ENCODE measurements at regions not wholly inside any gene's neighbourhood (a gene's known extent, or its start where the extent isn't known, plus 50 kb on each side); places are given as distances from the start of the nearest gene placed in this dataset.
"Not testable (repeated sequence)": the region's sequence is repeated elsewhere in the genome, so short reads cannot be mapped to it uniquely, and the experiment has no call there.

- no peak overlapping the region for H3K27ac Mint-ChIP-seq
- no peak for ATAC-seq
- no peak for DNase-seq (ENCODE audit: low spot score in 2 of 2)
- H3K36me3 Mint-ChIP-seq, result peaks cover 8% of the 10 kb centered on the region in 2 donors
- peaks cover 10 to 15% of the 10 kb centered on the region in 2 donors for H3K9me3 Mint-ChIP-seq
These were observed 820.7 kb downstream of the KCNJ18 start for GRCh38 chr17:22512997-22513538.

- Mint-ChIP-seq H3K9me3 (peaks cover 10 to 15% of the 10 kb centered on the region in 2 donors), H3K36me3 (peaks cover 8% of the 10 kb centered on the region in 2 donors), H3K27ac (no peak overlapping the region)
- ATAC-seq, result no peak
- DNase-seq (ENCODE audit: low spot score in 2 of 2), result no peak
These were observed 822.0 kb downstream of the KCNJ18 start for GRCh38 chr17:22514315-22514714.

GRCh38 chr17:22514767-22515320 is 822.5 kb downstream of the KCNJ18 start:
- H3K27ac Mint-ChIP-seq, result no peak overlapping the region
- DNase-seq (ENCODE audit: low spot score in 2 of 2) (no peak), ATAC-seq (no peak)
- H3K36me3 Mint-ChIP-seq, result peaks cover 8% of the 10 kb centered on the region in 2 donors
- H3K9me3 Mint-ChIP-seq, result peaks cover 10 to 15% of the 10 kb centered on the region in 2 donors

GRCh38 chr17:22515599-22515998 is 823.3 kb downstream of the KCNJ18 start:
- ATAC-seq (no peak), DNase-seq (ENCODE audit: low spot score in 2 of 2) (no peak)
- Mint-ChIP-seq H3K27ac (no peak overlapping the region), H3K36me3 (peaks cover 8% of the 10 kb centered on the region in 2 donors), H3K9me3 (peaks cover 10 to 12% of the 10 kb centered on the region in 2 donors)

- no peak for ATAC-seq
- Mint-ChIP-seq H3K36me3 (peaks cover 8% of the 10 kb centered on the region in 2 donors), H3K9me3 (peaks cover 10 to 12% of the 10 kb centered on the region in 2 donors), H3K27ac (no peak overlapping the region)
- no peak for DNase-seq (ENCODE audit: low spot score in 2 of 2)
These were observed 824.7 kb downstream of the KCNJ18 start for GRCh38 chr17:22516861-22517636.

GRCh38 chr17:22517716-22518115 is 825.4 kb downstream of the KCNJ18 start:
- ATAC-seq (no peak), DNase-seq (ENCODE audit: low spot score in 2 of 2) (no peak)
- H3K27ac Mint-ChIP-seq, result no peak overlapping the region
- peaks cover 10 to 12% of the 10 kb centered on the region in 2 donors for H3K9me3 Mint-ChIP-seq
- H3K36me3 Mint-ChIP-seq, result peaks cover 8% of the 10 kb centered on the region in 2 donors

- ATAC-seq, result no peak
- peaks cover 10 to 12% of the 10 kb centered on the region in 2 donors for H3K9me3 Mint-ChIP-seq
- peaks cover 8% of the 10 kb centered on the region in 2 donors for H3K36me3 Mint-ChIP-seq
- no peak overlapping the region for H3K27ac Mint-ChIP-seq
- no peak for DNase-seq (ENCODE audit: low spot score in 2 of 2)
These were observed 825.9 kb downstream of the KCNJ18 start for GRCh38 chr17:22518185-22518584.

GRCh38 chr17:22548873-22549272 is 856.5 kb downstream of the KCNJ18 start:
- not testable (repeated sequence) for H3K27ac Mint-ChIP-seq; H3K9me3 Mint-ChIP-seq; DNase-seq (ENCODE audit: low spot score in 2 of 2); H3K36me3 Mint-ChIP-seq; ATAC-seq

GRCh38 chr17:22551695-22552415 is 859.5 kb downstream of the KCNJ18 start:
- H3K36me3 Mint-ChIP-seq; DNase-seq (ENCODE audit: low spot score in 2 of 2); ATAC-seq; H3K27ac Mint-ChIP-seq; H3K9me3 Mint-ChIP-seq: not testable (repeated sequence)

GRCh38 chr17:22569459-22570143 is 877.3 kb downstream of the KCNJ18 start:
- Mint-ChIP-seq H3K27ac (no peak overlapping the region), H3K9me3 (peaks cover 33 to 36% of the 10 kb centered on the region in 2 donors), H3K36me3 (peaks cover 21 to 23% of the 10 kb centered on the region in 2 donors)
- no peak for ATAC-seq
- DNase-seq (ENCODE audit: low spot score in 2 of 2), result no peak

- no peak overlapping the region for H3K27ac Mint-ChIP-seq
- no peak for DNase-seq (ENCODE audit: low spot score in 2 of 2)
- H3K9me3 Mint-ChIP-seq, result peaks cover 33 to 36% of the 10 kb centered on the region in 2 donors
- no peak for ATAC-seq
- peaks cover 21 to 23% of the 10 kb centered on the region in 2 donors for H3K36me3 Mint-ChIP-seq
These were observed 878.0 kb downstream of the KCNJ18 start for GRCh38 chr17:22570144-22570845.

GRCh38 chr17:22599322-22599721 is 907.0 kb downstream of the KCNJ18 start:
- ATAC-seq (no peak), DNase-seq (ENCODE audit: low spot score in 2 of 2) (no peak)
- Mint-ChIP-seq H3K36me3 (no peaks in the 10 kb centered on the region), H3K27ac (no peak overlapping the region), H3K9me3 (peaks cover 0 to 12% of the 10 kb centered on the region in 2 donors)

- H3K9me3 Mint-ChIP-seq, result peaks cover 0 to 12% of the 10 kb centered on the region in 2 donors
- no peaks in the 10 kb centered on the region for H3K36me3 Mint-ChIP-seq
- no peak for ATAC-seq
- H3K27ac Mint-ChIP-seq, result no peak overlapping the region
- DNase-seq (ENCODE audit: low spot score in 2 of 2), result no peak
These were observed 908.4 kb downstream of the KCNJ18 start for GRCh38 chr17:22600644-22601298.
